Stimulated activated CD4-positive, alpha-beta T cell treated with anti-CD3 and anti-CD28 coated beads, Interleukin-4, amount 100 ng/mL, for 4 hours (primary cell): ENCODE measurements at regions not wholly inside any gene's neighbourhood (a gene's known extent, or its start where the extent isn't known, plus 50 kb on each side); places are given as distances from the start of the nearest gene placed in this dataset.
A peak's percentile ranks its signal among the peaks of the same experiment; 100 is the strongest.
"Not testable (repeated sequence)": the region's sequence is repeated elsewhere in the genome, so short reads cannot be mapped to it uniquely, and the experiment has no call there.

Source experiments
- DNase-seq, 2 experiments: peaks; one replicate each; pipeline ENCODE4 v3.0.0-alpha.2; 2020

GRCh38 chr22:22697377-22698117, 53.1 kb downstream of the GGTLC2 start:
- DNase-seq = no peak

- no peak for DNase-seq
Measured at GRCh38 chr22:22698263-22698750, 53.9 kb downstream of the GGTLC2 start.

GRCh38 chr22:22700631-22701030, 56.2 kb downstream of the GGTLC2 start:
- DNase-seq = no peak

GRCh38 chr22:22701557-22701956, 57.1 kb downstream of the GGTLC2 start:
- not testable (repeated sequence) for DNase-seq

- DNase-seq = no peak
Measured at GRCh38 chr22:22702237-22703202, 58.1 kb downstream of the GGTLC2 start.

GRCh38 chr22:22703203-22703570, 58.8 kb downstream of the GGTLC2 start:
- no peak for DNase-seq

GRCh38 chr22:22703715-22704114, 59.3 kb downstream of the GGTLC2 start:
- DNase-seq = no peak

- no peak for DNase-seq
Measured at GRCh38 chr22:22704156-22704946, 59.9 kb downstream of the GGTLC2 start.

GRCh38 chr22:22705328-22706100, 61.1 kb downstream of the GGTLC2 start:
- DNase-seq = no peak

GRCh38 chr22:22706253-22706915, 62.0 kb downstream of the GGTLC2 start:
- no peak for DNase-seq

- DNase-seq = no peak
Measured at GRCh38 chr22:22709719-22710445, 65.5 kb downstream of the GGTLC2 start.

GRCh38 chr22:22710719-22711531, 66.5 kb downstream of the GGTLC2 start:
- peak; percentile 60 to 82 for DNase-seq

- DNase-seq = no peak
Measured at GRCh38 chr22:22711532-22711913, 67.1 kb downstream of the GGTLC2 start.

GRCh38 chr22:22712092-22712658, 67.8 kb downstream of the GGTLC2 start:
- DNase-seq = no peak

GRCh38 chr22:22712666-22713365, 68.4 kb downstream of the GGTLC2 start:
- DNase-seq = no peak

- no peak for DNase-seq
Measured at GRCh38 chr22:22713416-22713815, 69.0 kb downstream of the GGTLC2 start.

- no peak for DNase-seq
Measured at GRCh38 chr22:22714600-22715335, 70.4 kb downstream of the GGTLC2 start.

GRCh38 chr22:22716136-22716665, 71.8 kb downstream of the GGTLC2 start:
- DNase-seq = no peak
